ENCODE measurements at regions not wholly inside any gene's neighbourhood (a gene's known extent, or its start where the extent isn't known, plus 50 kb on each side); places are given as distances from the start of the nearest gene placed in this dataset.
"Not testable (repeated sequence)": the region's sequence is repeated elsewhere in the genome, so short reads cannot be mapped to it uniquely, and the experiment has no call there.

- not testable (repeated sequence) for DNase-seq
These were observed 1196.8 kb downstream of the NCAM2 start for GRCh38 chr21:22194986-22195385.

DNA sequence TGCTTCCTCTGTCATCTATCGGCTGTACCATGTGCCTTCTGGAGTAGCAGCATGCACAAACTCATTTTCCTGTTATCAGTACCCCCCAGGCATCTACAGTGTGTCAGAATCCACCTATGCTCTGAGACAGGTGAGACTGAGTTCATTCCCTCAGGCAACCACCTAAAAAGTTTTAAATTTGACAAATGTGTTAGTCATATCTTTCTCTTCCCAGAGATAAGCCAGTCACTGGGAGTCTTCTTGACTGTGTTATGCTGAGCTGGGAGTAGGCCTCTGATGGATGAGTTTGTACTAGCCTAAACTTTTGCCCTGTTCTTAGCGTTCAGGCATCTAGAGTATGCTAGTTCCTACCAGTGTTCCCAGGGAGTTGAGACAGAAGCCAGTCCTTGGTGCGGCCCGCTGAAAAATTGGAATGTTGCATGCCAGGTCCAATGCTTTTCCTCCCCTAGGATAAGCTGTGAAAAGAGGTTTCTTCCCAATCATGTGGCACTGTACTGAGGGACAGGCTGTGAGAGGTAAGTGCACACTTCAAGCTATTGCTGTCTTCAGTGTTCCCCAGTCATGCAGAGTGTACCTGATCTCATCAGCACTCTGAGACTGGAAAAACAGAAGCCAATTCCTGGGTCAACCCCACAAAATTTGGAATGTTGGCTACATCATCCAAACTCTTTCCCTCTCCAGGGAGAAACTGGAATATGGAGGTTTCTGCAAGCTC is 1202.3 kb downstream of the NCAM2 start:
- DNase-seq = no peak

DNA sequence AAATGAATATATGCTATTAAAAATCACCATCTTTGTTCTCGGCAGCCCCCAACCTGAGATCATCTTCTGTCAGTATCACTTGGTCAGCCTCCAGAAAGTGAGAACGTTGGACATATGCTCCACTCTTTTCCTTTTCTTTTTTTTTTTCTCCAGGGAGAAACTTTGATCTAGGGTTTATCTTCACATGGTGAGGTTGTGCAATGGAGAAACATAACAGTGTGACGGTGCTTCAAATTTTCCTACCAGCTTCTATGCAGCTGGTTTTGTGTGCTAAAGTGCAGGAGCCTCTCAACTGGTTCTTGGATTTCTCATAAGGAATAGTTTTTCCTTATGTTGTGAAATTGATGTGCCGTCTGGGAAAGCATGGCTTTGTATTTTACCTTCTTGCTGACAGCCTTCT is 1202.9 kb downstream of the NCAM2 start:
- DNase-seq = no peak

DNA sequence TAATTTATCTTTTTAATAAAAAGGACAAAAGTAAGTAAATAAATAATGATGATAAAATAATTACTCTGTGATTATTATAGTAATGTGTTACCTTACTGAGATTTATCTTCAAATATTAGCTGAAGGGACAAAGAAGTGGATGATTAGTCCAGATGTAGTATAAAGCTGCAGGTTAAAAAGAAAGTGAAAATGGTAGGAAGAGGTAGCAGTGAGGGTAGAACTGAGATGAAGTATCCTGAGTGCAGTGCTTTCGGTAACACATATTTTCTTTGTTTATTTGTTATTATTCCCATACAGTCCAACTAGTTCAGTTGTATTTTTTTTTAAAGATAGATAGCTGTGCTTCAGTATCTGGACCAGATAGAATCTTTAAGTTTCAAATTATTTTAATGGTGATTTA is 1203.5 kb downstream of the NCAM2 start:
- DNase-seq = no peak

DNA sequence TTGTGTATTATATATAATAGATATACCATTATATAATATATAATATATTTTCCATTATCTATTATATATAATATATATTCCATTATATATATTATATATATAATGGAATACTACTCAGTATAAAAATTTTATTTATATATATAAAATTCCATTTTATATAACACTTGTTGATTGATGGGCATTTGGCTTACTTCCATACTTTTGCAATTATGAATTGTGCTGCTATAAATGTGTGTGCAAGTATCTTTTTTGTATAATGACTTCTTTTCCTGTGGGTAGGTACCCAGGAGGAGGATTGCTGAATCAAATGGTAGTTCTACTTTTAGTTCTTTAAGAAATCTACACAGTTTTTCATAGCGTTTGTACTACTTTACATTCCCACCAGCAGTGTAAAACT is 1211.1 kb downstream of the NCAM2 start:
- DNase-seq = no peak

GRCh38 chr21:22211943-22212342 is 1213.7 kb downstream of the NCAM2 start:
- DNase-seq = no peak

- DNase-seq = no peak
These were observed 1225.2 kb downstream of the NCAM2 start for GRCh38 chr21:22223385-22223784.

GRCh38 chr21:22224261-22224660 is 1226.1 kb downstream of the NCAM2 start:
- no peak for DNase-seq

DNA sequence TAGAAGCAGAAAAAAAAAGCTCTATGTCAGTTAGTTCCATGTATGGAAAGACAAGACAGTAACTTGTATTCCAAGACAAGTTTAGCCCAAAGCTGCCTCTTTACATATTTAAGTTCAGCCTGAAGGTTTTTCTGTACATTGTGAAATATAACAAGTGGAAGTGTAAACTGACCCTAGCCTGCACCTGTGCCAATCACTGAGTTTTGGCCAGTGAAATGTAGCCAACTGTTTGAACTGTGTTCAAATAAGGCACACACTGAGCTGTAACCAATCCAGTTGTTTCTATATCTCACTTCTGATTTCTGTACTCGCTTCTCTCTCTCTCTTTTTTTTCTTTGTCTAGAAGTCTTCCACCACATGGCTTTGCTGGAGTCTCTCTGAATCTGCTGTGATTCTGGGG is 1227.1 kb downstream of the NCAM2 start:
- DNase-seq = no peak

DNA sequence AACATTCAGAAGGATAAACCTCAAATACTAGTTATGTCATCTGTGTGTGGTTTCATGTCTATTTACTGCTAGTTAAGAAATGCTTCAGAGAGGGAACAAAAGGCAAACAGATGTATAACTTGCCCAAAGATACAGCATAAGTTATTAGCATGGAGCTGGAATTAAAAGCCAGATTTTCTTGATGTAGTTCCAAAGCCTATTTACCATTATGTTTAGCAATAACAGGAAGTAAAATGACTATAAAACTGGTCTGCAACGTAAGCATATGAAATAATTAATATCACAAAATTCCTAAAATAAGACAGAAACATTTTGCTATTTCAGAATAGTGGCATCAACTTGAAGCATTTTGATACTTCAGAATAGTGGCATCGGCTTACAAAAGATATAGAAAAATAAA is 1232.8 kb downstream of the NCAM2 start:
- DNase-seq = no peak

- no peak for DNase-seq
These were observed 1237.8 kb downstream of the NCAM2 start for GRCh38 chr21:22235866-22236590.

- no peak for DNase-seq
These were observed 1246.3 kb downstream of the NCAM2 start for GRCh38 chr21:22244516-22244915.

DNA sequence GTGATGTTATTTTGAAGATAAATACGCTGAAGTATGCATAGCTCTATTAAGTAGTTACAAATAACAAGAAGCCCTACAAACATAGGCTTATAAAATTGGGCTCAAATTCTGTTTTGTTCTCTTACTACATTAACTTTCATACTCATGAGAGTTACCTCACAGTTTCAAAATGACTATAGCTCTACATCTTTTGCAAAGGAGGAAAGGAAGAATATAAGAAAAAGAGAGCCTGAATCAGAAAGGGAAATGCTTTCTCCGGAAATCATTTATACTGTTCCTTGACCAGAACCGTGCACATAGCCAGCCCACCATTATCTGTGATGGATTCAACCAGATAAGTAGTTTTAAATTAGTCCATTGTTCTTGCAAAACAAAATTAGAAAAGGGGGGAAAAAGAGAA is 1252.1 kb downstream of the NCAM2 start:
- no peak for DNase-seq

DNA sequence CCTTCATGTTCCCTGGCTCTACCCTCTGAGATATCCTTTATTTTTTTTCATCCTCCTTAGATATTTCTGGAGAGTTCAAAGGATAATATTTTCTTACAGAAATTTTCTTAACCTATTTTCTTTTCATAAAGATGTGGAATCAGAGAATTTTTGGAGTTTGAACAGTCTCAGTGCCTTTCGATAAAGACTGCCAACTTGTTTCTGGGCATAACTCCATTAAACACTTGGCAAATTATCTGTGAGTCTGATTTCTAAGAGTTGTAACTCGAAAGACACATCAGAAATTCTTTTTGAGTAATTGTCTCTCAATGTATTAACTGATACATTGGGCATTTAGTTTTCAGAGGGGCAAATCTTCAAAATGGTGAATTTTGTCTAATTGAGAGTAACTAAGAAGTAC is 1255.6 kb downstream of the NCAM2 start:
- no peak for DNase-seq

DNA sequence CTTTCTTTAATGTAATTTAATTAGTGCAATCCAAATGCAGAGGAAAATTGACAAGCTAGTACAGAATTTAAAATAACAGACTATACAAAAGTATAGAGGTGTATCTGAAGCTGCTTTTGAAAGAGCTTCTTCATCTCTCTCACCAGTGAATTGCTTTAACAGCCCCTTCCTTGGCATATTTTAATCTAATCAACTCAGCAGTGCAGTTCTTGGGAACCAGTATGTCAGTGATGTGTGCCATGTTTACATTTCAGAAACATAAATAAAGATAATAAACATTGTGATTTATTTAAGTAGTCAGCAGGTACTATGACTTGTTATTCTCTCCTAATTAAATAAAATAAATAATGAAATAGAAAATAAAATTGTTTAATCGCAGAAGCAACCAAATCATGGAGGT is 1260.6 kb downstream of the NCAM2 start:
- DNase-seq = no peak

- DNase-seq = no peak
These were observed 1262.1 kb downstream of the NCAM2 start for GRCh38 chr21:22260274-22260673.

- DNase-seq = no peak
These were observed 1265.7 kb downstream of the NCAM2 start for GRCh38 chr21:22263890-22264289.

DNA sequence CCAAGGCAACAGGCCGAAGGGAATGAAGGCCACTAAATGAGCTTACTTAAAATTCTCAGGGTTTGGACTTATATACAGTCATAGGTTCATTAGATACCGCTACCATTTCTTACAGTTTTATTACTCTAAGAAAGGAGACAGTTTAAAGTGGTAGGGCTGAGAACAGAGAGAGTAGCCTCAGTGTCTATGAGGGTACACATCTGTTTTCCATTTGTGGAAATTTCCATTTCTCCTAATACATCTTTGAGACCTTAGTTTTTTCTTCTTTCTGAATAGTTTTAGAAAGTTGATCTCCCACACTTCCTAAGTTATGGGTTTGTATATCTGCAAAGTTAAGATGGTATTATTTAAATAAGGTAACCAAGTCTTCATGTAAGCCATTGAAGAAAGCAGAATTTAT is 1279.1 kb downstream of the NCAM2 start:
- no peak for DNase-seq

- DNase-seq = no peak
These were observed 1280.2 kb downstream of the NCAM2 start for GRCh38 chr21:22278366-22278765.

GRCh38 chr21:22280851-22281250 is 1282.6 kb downstream of the NCAM2 start:
- no peak for DNase-seq

DNA sequence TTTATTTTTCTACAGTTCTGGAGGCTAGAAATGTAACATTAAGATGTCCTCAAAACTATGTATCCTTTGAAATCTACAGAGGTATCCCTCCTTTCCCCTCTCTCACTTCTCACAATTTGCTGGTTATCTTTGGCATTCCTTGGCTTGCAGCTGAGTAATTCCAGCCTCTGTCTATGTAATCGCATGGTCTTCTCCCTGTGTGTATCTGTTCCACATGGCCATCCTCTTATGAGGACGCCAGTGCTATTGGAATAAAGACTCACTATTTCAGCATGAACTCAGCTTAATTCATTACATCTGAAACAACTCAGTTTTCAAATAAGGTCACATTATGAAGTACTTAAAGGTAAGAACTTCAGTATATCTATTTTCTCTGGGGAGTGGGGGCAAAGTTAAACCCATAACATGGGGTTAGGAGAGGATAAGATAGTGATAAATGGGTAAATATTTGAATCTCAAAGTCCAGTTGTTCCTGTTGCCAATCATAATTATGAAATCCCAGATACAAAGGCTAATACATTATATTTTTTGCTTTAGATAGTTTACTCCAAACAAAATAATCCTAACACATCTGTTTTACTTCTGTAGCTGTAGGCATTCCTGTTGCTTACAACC is 1290.8 kb downstream of the NCAM2 start:
- DNase-seq = no peak

DNA sequence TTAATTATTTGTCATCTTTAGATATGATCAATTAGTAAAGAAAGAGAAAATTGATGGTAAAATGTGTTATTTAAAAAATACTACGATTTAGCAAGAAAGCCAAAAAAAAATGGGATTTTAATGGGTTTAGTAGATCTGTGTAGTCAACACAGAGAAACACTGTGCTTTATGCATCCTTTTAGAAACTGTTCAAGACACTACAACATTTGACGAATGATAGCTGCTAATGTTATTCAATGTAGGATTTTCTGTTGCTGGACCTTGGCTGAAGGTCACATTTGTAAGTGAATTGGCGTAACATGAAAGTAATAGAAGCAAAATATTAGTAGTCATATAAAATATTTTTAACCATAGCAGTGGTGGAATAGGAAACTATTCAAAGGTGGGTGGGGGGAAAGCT is 1293.9 kb downstream of the NCAM2 start:
- no peak for DNase-seq

GRCh38 chr21:22297575-22297974 is 1299.4 kb downstream of the NCAM2 start:
- no peak for DNase-seq

DNA sequence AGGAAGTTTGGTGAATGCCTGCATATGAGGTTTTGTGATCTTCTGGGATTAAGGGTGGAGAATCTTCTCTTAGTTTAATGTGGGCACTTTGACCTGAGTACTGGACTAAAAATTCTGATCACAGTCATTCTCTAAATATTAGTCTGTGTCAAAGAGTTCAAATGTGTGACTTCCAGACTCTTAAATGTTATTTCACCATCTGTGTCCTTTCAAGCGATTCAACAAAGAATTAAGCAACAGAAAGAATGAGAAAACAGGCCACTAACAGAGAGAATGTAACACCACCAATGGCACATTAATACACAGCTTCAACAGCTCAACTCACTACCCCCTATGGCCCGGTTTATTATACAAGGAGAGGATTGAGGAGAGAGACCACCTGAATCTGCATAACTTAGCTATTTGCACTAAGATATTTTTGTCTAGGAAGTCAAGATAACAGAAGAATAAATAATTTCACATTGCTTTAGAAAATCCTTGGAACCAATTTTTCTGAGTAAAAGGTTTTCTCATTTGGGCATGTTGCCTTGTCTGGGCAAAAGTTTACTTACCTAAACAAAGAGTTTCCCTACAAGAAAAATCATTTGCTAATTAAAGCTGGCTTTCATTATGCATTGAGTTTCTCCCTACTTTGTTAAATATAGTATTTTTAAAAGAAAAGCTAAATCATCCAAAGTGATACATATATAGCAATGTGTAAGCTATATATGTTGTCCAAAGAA is 1313.7 kb downstream of the NCAM2 start:
- DNase-seq = no peak
